Activated CD8-positive, alpha-beta memory T cell treated with anti-CD3 and anti-CD28 coated beads, Interleukin-2, amount 50 U/mL, for 48 hours (primary cell): ENCODE measurements at regions not wholly inside any gene's neighbourhood (a gene's known extent, or its start where the extent isn't known, plus 50 kb on each side); places are given as distances from the start of the nearest gene placed in this dataset.
"Not testable (repeated sequence)": the region's sequence is repeated elsewhere in the genome, so short reads cannot be mapped to it uniquely, and the experiment has no call there.

ENCODE experiments used
- DNase-seq: peaks from one replicate; pipeline ENCODE4 v3.0.0-alpha.2; 2020

GRCh38 chr6:114886670-114887436, 544.0 kb upstream of the HS3ST5 start:
- no peak for DNase-seq

GRCh38 chr6:114879693-114880092, 536.9 kb upstream of the HS3ST5 start:
- DNase-seq, result no peak

- no peak for DNase-seq
Observed at GRCh38 chr6:114878091-114878490, 535.3 kb upstream of the HS3ST5 start.

- DNase-seq, result no peak
Observed at GRCh38 chr6:114874410-114874809, 531.6 kb upstream of the HS3ST5 start.

GRCh38 chr6:114865506-114865905, 522.7 kb upstream of the HS3ST5 start:
- DNase-seq, result not testable (repeated sequence)

- no peak for DNase-seq
Observed at GRCh38 chr6:114863610-114864009, 520.8 kb upstream of the HS3ST5 start.

- DNase-seq, result no peak
Observed at GRCh38 chr6:114862819-114863218, 520.0 kb upstream of the HS3ST5 start.

GRCh38 chr6:114862064-114862463, 519.2 kb upstream of the HS3ST5 start:
- no peak for DNase-seq

GRCh38 chr6:114844359-114844758, 501.5 kb upstream of the HS3ST5 start:
- DNase-seq, result no peak

- no peak for DNase-seq
Observed at GRCh38 chr6:114839019-114839418, 496.2 kb upstream of the HS3ST5 start.

GRCh38 chr6:114833211-114833610, 490.4 kb upstream of the HS3ST5 start:
- DNase-seq, result no peak

- no peak for DNase-seq
Observed at GRCh38 chr6:114830515-114830914, 487.7 kb upstream of the HS3ST5 start.

GRCh38 chr6:114827135-114827534, 484.3 kb upstream of the HS3ST5 start:
- no peak for DNase-seq

- DNase-seq, result no peak
Observed at GRCh38 chr6:114824409-114824808, 481.6 kb upstream of the HS3ST5 start.

- DNase-seq, result no peak
Observed at GRCh38 chr6:114816678-114817077, 473.9 kb upstream of the HS3ST5 start.

- DNase-seq, result no peak
Observed at GRCh38 chr6:114810468-114810867, 467.6 kb upstream of the HS3ST5 start.

- DNase-seq, result not testable (repeated sequence)
Observed at GRCh38 chr6:114805426-114805825, 462.6 kb upstream of the HS3ST5 start.

GRCh38 chr6:114796576-114796975, 453.8 kb upstream of the HS3ST5 start:
- no peak for DNase-seq

GRCh38 chr6:114793428-114793827, 450.6 kb upstream of the HS3ST5 start:
- DNase-seq, result no peak

GRCh38 chr6:114785235-114786127, 442.7 kb upstream of the HS3ST5 start:
- DNase-seq, result no peak

- DNase-seq, result no peak
Observed at GRCh38 chr6:114783783-114784182, 441.0 kb upstream of the HS3ST5 start.

GRCh38 chr6:114783083-114783482, 440.3 kb upstream of the HS3ST5 start:
- DNase-seq, result no peak

GRCh38 chr6:114764866-114765265, 422.0 kb upstream of the HS3ST5 start:
- no peak for DNase-seq

- DNase-seq, result no peak
Observed at GRCh38 chr6:114762145-114762544, 419.3 kb upstream of the HS3ST5 start.
